Astrocyte (in vitro differentiated cells and primary cell): ENCODE measurements at regions not wholly inside any gene's neighbourhood (a gene's known extent, or its start where the extent isn't known, plus 50 kb on each side); places are given as distances from the start of the nearest gene placed in this dataset.
A peak's percentile ranks its signal among the peaks of the same experiment; 100 is the strongest.

Source experiments
- DNase-seq: peaks from one replicate; pipeline ENCODE4 v3.0.0-alpha.2; 2010; ENCODE audit warnings: low read depth
- FAIRE-seq: peaks from 2 replicates; lab custom pipeline; 2011; peaks lifted over from hg19 to GRCh38; lab: Jason Lieb, UNC
- H2AFZ ChIP-seq: 2 replicates; pipeline ENCODE4 v1.6.0; 2012; ENCODE audit warnings: low read depth, low read length, inconsistent platforms
- H3K27ac ChIP-seq: 2 replicates; pipeline ENCODE4 v1.5.1; 2011; ENCODE audit warnings: low read depth, low read length, inconsistent platforms
- H3K27me3 ChIP-seq: 2 replicates; pipeline ENCODE4 v1.6.0; 2011; ENCODE audit warnings: low read length, inconsistent platforms; ENCODE audit not compliant: insufficient read depth
- H3K36me3 ChIP-seq: 2 replicates; pipeline ENCODE4 v1.5.1; 2011; ENCODE audit warnings: low read length, inconsistent platforms; ENCODE audit not compliant: insufficient read depth
- H3K4me1 ChIP-seq: 2 replicates; pipeline ENCODE4 v1.5.1; 2011; ENCODE audit warnings: low read length, inconsistent platforms; ENCODE audit not compliant: insufficient read depth
- H3K4me2 ChIP-seq: 2 replicates; pipeline ENCODE4 v1.6.0; 2012; ENCODE audit warnings: low read length, inconsistent platforms
- H3K4me3 ChIP-seq: 2 replicates; pipeline ENCODE4 v1.5.1; 2011; ENCODE audit warnings: low read depth, mild to moderate bottlenecking, low read length, inconsistent platforms; ENCODE audit not compliant: insufficient read depth
- H3K79me2 ChIP-seq: 2 replicates; pipeline ENCODE4 v1.6.0; 2012; ENCODE audit warnings: mild to moderate bottlenecking, low read length, inconsistent platforms; ENCODE audit not compliant: insufficient read depth
- H3K9ac ChIP-seq: 2 replicates; pipeline ENCODE4 v1.6.0; 2012; ENCODE audit warnings: mild to moderate bottlenecking, low read length, inconsistent platforms
- H3K9me3 ChIP-seq: 2 replicates; pipeline ENCODE4 v1.5.1; 2012; ENCODE audit warnings: low read depth, mild to moderate bottlenecking, low read length, inconsistent platforms; ENCODE audit not compliant: insufficient read depth
- H4K20me1 ChIP-seq: 2 replicates; pipeline ENCODE4 v1.6.0; 2012; ENCODE audit warnings: low read length, inconsistent platforms; ENCODE audit not compliant: insufficient read depth
- H3K27ac Mint-ChIP-seq: one replicate; pipeline ENCODE4 v1.8.0; 2021; ENCODE audit warnings: mild to moderate bottlenecking, mixed read lengths; ENCODE audit not compliant: unreplicated experiment
- H3K27me3 Mint-ChIP-seq: one replicate; pipeline ENCODE4 v1.8.0; 2021; ENCODE audit warnings: low read depth, mixed read lengths; ENCODE audit not compliant: unreplicated experiment
- H3K36me3 Mint-ChIP-seq: one replicate; pipeline ENCODE4 v1.8.0; 2021; ENCODE audit warnings: low read depth, mixed read lengths; ENCODE audit not compliant: unreplicated experiment
- H3K4me1 Mint-ChIP-seq: one replicate; pipeline ENCODE4 v1.8.0; 2021; ENCODE audit warnings: low read depth, mixed read lengths; ENCODE audit not compliant: unreplicated experiment
- H3K4me3 Mint-ChIP-seq: one replicate; pipeline ENCODE4 v1.8.0; 2021; ENCODE audit warnings: mild to moderate bottlenecking, moderate library complexity, mixed read lengths; ENCODE audit not compliant: unreplicated experiment
- H3K9me3 Mint-ChIP-seq: one replicate; pipeline ENCODE4 v1.8.0; 2021; ENCODE audit warnings: mild to moderate bottlenecking, mixed read lengths; ENCODE audit not compliant: unreplicated experiment
- CTCF ChIP-seq: IDR thresholded peaks from 2 replicates; pipeline ENCODE4 v1.5.1; 2011; ENCODE audit warnings: low read depth, mild to moderate bottlenecking, inconsistent platforms, low read length, moderate library complexity; ENCODE audit not compliant: insufficient read depth
- EZH2 ChIP-seq: IDR thresholded peaks from 2 replicates; pipeline ENCODE4 v1.6.1; 2012; ENCODE audit warnings: mild to moderate bottlenecking, low read length, inconsistent platforms; ENCODE audit not compliant: insufficient read depth

- FAIRE-seq = no peak
- no peaks in the 10 kb centered on the region for H3K36me3 Mint-ChIP-seq
- no peak for DNase-seq
- TF ChIP-seq CTCF = no peak
- no peak for TF ChIP-seq EZH2
- H3K36me3 ChIP-seq = no peaks in the 10 kb centered on the region
- H3K27me3 ChIP-seq = no peaks in the 10 kb centered on the region
- peaks cover 8% of the 10 kb centered on the region for H3K9me3 ChIP-seq
- no peak overlapping the region for H3K4me3 Mint-ChIP-seq
- H3K9me3 Mint-ChIP-seq = no peaks in the 10 kb centered on the region
- H3K27ac Mint-ChIP-seq = no peak overlapping the region
- H3K4me3 ChIP-seq = no peak overlapping the region
- H3K9ac ChIP-seq = no peak overlapping the region
- no peak overlapping the region for H3K4me2 ChIP-seq
- H2AFZ ChIP-seq = no peak overlapping the region
- H4K20me1 ChIP-seq = no peaks in the 10 kb centered on the region
- peaks cover 19% of the 10 kb centered on the region for H3K27me3 Mint-ChIP-seq
- H3K4me1 Mint-ChIP-seq = no peaks in the 10 kb centered on the region
- no peak overlapping the region for H3K27ac ChIP-seq
- H3K4me1 ChIP-seq = no peaks in the 10 kb centered on the region
- no peaks in the 10 kb centered on the region for H3K79me2 ChIP-seq
These were observed 232.6 kb downstream of the UQCRFS1 start for GRCh38 chr19:28980236-28980868.

GRCh38 chr19:28977826-28978225 is 235.1 kb downstream of the UQCRFS1 start:
- Mint-ChIP-seq H3K9me3 (no peaks in the 10 kb centered on the region), H3K27ac (no peak overlapping the region), H3K4me3 (no peak overlapping the region), H3K4me1 (no peaks in the 10 kb centered on the region), H3K36me3 (no peaks in the 10 kb centered on the region), H3K27me3 (peaks cover 26% of the 10 kb centered on the region)
- H3K4me1 ChIP-seq = no peaks in the 10 kb centered on the region
- no peak overlapping the region for H2AFZ ChIP-seq
- DNase-seq = no peak
- no peaks in the 10 kb centered on the region for H3K79me2 ChIP-seq
- no peaks in the 10 kb centered on the region for H3K36me3 ChIP-seq
- TF ChIP-seq CTCF (no peak), EZH2 (no peak)
- no peak for FAIRE-seq
- H3K27me3 ChIP-seq = no peaks in the 10 kb centered on the region
- no peak overlapping the region for H3K9ac ChIP-seq
- peaks cover under 1% of the 10 kb centered on the region for H3K9me3 ChIP-seq
- H3K4me2 ChIP-seq = no peak overlapping the region
- no peak overlapping the region for H3K27ac ChIP-seq
- H3K4me3 ChIP-seq = no peak overlapping the region
- no peaks in the 10 kb centered on the region for H4K20me1 ChIP-seq

GRCh38 chr19:28972058-28972852 is 240.7 kb downstream of the UQCRFS1 start:
- Histone ChIP-seq H3K4me3 (no peak overlapping the region), H3K4me2 (no peak overlapping the region), H3K27ac (no peak overlapping the region), H3K4me1 (no peaks in the 10 kb centered on the region), H3K9ac (no peak overlapping the region), H3K27me3 (no peaks in the 10 kb centered on the region), H3K9me3 (no peaks in the 10 kb centered on the region), H2AFZ (no peak overlapping the region), H3K79me2 (no peaks in the 10 kb centered on the region), H3K36me3 (no peaks in the 10 kb centered on the region), H4K20me1 (no peaks in the 10 kb centered on the region)
- Mint-ChIP-seq H3K4me3 (no peak overlapping the region), H3K9me3 (peaks cover 3% of the 10 kb centered on the region), H3K36me3 (no peaks in the 10 kb centered on the region), H3K27me3 (peaks cover 22% of the 10 kb centered on the region), H3K4me1 (peaks cover 6% of the 10 kb centered on the region), H3K27ac (peak overlapping the region; percentile 34)
- FAIRE-seq (no peak), DNase-seq (no peak)
- TF ChIP-seq CTCF (no peak), EZH2 (no peak)
